ENCODE measurements at regions not wholly inside any gene's neighbourhood (a gene's known extent, or its start where the extent isn't known, plus 50 kb on each side); places are given as distances from the start of the nearest gene placed in this dataset.

DNA sequence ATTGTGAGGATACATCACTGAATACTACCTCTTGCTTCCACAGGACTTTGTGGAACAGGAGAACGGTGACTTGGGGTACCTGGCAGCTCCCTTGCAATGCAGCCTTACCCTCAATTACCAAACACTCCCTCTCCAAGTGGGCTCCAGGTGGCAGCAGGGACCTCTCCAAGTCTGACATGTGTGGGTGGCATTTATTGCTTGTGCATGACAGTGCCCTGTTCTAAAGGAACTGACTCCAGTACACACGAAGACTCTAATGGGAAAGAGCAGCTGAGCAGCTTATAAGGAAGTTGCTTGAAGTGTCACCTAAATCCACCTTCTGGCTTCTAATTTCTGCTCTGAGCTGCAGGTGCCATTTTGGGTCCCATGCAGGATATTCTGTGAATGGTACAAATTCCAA lies 174.1 kb upstream of the SLCO3A1 start:
- no peaks in the 10 kb centered on the region for H3K9me2 ChIP-seq (replicated peaks; ENCODE audit: insufficient read depth, low read length)
- no peaks in the 10 kb centered on the region for H3K79me2 ChIP-seq (ENCODE audit: insufficient read depth, low read length)
- no peaks in the 10 kb centered on the region for H3F3A ChIP-seq (ENCODE audit: insufficient read depth)
- 0 out of 2 replicates have a peak, but pooled peaks cover 4% of the 10 kb centered on the region for H3K9me3 ChIP-seq (ENCODE audit: insufficient read depth, low read length)
- H3K36me3 ChIP-seq (ENCODE audit: low read length), result no peaks in the 10 kb centered on the region
- H3K27me3 ChIP-seq (ENCODE audit: low read length), result no peaks in the 10 kb centered on the region
- TF ChIP-seq, protein P1, sequence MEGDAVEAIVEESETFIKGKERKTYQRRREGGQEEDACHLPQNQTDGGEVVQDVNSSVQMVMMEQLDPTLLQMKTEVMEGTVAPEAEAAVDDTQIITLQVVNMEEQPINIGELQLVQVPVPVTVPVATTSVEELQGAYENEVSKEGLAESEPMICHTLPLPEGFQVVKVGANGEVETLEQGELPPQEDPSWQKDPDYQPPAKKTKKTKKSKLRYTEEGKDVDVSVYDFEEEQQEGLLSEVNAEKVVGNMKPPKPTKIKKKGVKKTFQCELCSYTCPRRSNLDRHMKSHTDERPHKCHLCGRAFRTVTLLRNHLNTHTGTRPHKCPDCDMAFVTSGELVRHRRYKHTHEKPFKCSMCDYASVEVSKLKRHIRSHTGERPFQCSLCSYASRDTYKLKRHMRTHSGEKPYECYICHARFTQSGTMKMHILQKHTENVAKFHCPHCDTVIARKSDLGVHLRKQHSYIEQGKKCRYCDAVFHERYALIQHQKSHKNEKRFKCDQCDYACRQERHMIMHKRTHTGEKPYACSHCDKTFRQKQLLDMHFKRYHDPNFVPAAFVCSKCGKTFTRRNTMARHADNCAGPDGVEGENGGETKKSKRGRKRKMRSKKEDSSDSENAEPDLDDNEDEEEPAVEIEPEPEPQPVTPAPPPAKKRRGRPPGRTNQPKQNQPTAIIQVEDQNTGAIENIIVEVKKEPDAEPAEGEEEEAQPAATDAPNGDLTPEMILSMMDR (IDR thresholded peaks at IDR 0.05; ENCODE audit: insufficient read depth, low read length, poor library complexity, severe bottlenecking), result no peak
- no peak for TF ChIP-seq EZH2phosphoT487 (conservative IDR thresholded peaks at IDR 0.05; ENCODE audit: low read length)
- H4K20me1 ChIP-seq (ENCODE audit: low read depth, low read length), result no peaks in the 10 kb centered on the region
- H3K27ac ChIP-seq (ENCODE audit: low read depth, low read length), result no peak overlapping the region
- no peak overlapping the region for H2AFZ ChIP-seq (ENCODE audit: low read depth, low read length, severe bottlenecking)
- H3K4me3 ChIP-seq (ENCODE audit: insufficient read depth, low read length, poor library complexity, severe bottlenecking), result no peak overlapping the region
- no peak overlapping the region for H3K9ac ChIP-seq (ENCODE audit: low read length)
- H3K4me2 ChIP-seq (ENCODE audit: low read depth, low read length, poor library complexity, severe bottlenecking), result no peak overlapping the region

DNA sequence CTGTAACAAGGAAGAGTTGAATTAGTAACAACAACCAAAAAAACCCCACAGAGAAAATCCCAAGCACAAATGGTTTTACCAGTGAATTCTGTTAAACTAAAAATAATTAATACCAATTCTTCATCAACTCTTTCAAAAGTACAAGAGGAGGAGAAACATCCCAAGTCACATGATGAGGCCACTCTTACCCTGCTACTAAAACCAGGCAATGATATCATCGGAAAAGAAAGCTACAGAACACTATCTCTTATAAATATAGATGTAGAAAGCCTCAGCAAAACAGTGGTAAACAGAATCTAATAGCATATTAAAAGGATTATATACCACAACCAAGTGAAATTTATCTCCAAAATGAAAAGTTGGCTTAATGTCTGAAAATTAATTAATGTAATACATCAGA lies 168.1 kb upstream of the SLCO3A1 start:
- no peak overlapping the region for H2AFZ ChIP-seq (ENCODE audit: low read depth, low read length, severe bottlenecking)
- H3K4me3 ChIP-seq (ENCODE audit: insufficient read depth, low read length, poor library complexity, severe bottlenecking), result no peak overlapping the region
- TF ChIP-seq, protein P1 (IDR thresholded peaks at IDR 0.05; ENCODE audit: insufficient read depth, low read length, poor library complexity, severe bottlenecking), result no peak
- TF ChIP-seq EZH2phosphoT487 (conservative IDR thresholded peaks at IDR 0.05; ENCODE audit: low read length), result no peak
- H3K36me3 ChIP-seq (ENCODE audit: low read length), result no peaks in the 10 kb centered on the region
- H3F3A ChIP-seq (ENCODE audit: insufficient read depth), result no peaks in the 10 kb centered on the region
- H3K9me3 ChIP-seq (ENCODE audit: insufficient read depth, low read length), result no peaks in the 10 kb centered on the region
- no peak overlapping the region for H3K9ac ChIP-seq (ENCODE audit: low read length)
- H3K27ac ChIP-seq (ENCODE audit: low read depth, low read length), result no peak overlapping the region
- no peaks in the 10 kb centered on the region for H3K79me2 ChIP-seq (ENCODE audit: insufficient read depth, low read length)
- no peaks in the 10 kb centered on the region for H3K9me2 ChIP-seq (replicated peaks; ENCODE audit: insufficient read depth, low read length)
- H3K27me3 ChIP-seq (ENCODE audit: low read length), result no peaks in the 10 kb centered on the region
- H4K20me1 ChIP-seq (ENCODE audit: low read depth, low read length), result no peaks in the 10 kb centered on the region
- H3K4me2 ChIP-seq (ENCODE audit: low read depth, low read length, poor library complexity, severe bottlenecking), result no peak overlapping the region

DNA sequence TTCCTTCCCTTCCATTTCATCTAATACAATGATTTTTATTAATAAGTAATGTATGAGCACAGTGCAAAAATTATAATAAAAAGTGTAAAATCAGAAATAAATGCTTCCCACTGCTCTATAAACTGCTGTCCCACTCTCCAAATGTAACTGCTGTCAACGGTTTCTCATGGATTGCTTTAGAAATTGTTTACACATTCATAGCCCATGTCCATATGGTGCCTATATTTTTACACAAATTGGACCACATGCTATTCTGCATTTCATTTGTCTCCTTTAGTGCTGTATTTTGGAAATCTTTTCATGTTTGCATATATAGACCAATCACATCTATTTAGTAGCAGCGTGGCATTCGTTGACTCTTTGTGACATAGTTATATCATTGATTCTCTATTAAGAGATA lies 164.7 kb upstream of the SLCO3A1 start:
- no peak overlapping the region for H3K27ac ChIP-seq (ENCODE audit: low read depth, low read length)
- H3K4me3 ChIP-seq (ENCODE audit: insufficient read depth, low read length, poor library complexity, severe bottlenecking), result no peak overlapping the region
- H4K20me1 ChIP-seq (ENCODE audit: low read depth, low read length), result no peaks in the 10 kb centered on the region
- H3K79me2 ChIP-seq (ENCODE audit: insufficient read depth, low read length), result no peaks in the 10 kb centered on the region
- no peaks in the 10 kb centered on the region for H3K36me3 ChIP-seq (ENCODE audit: low read length)
- no peak overlapping the region for H3K9ac ChIP-seq (ENCODE audit: low read length)
- no peaks in the 10 kb centered on the region for H3K9me3 ChIP-seq (ENCODE audit: insufficient read depth, low read length)
- no peak overlapping the region for H2AFZ ChIP-seq (ENCODE audit: low read depth, low read length, severe bottlenecking)
- H3K4me2 ChIP-seq (ENCODE audit: low read depth, low read length, poor library complexity, severe bottlenecking), result no peak overlapping the region
- H3K9me2 ChIP-seq (replicated peaks; ENCODE audit: insufficient read depth, low read length), result no peaks in the 10 kb centered on the region
- H3F3A ChIP-seq (ENCODE audit: insufficient read depth), result no peaks in the 10 kb centered on the region
- no peaks in the 10 kb centered on the region for H3K27me3 ChIP-seq (ENCODE audit: low read length)
- TF ChIP-seq, protein P1 (IDR thresholded peaks at IDR 0.05; ENCODE audit: insufficient read depth, low read length, poor library complexity, severe bottlenecking), result no peak

DNA sequence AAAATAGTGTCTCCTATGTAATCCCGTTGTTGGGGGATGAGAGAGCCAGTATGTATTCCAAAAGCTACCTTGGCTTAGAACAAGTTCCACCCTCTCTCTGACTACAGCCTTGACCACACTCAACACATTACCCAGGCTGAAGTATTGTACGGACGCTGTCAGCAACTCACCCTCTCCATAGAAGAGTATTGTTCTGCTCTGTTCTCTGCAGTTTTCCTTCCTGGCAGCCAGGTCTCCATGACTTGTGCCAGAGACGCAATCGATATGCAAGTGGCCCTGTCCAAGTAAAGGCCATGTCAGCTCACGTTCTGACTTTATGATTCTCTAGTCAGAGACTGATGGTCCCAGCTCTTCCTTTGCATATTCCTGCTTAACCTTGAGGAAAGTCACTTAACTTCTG lies 164.1 kb upstream of the SLCO3A1 start:
- Histone ChIP-seq H2AFZ (ENCODE audit: low read depth, low read length, severe bottlenecking) (no peak overlapping the region), H3K9me2 (replicated peaks; ENCODE audit: insufficient read depth, low read length) (no peaks in the 10 kb centered on the region), H3K36me3 (ENCODE audit: low read length) (no peaks in the 10 kb centered on the region), H3K27me3 (ENCODE audit: low read length) (no peaks in the 10 kb centered on the region), H4K20me1 (ENCODE audit: low read depth, low read length) (no peaks in the 10 kb centered on the region), H3K79me2 (ENCODE audit: insufficient read depth, low read length) (no peaks in the 10 kb centered on the region), H3F3A (ENCODE audit: insufficient read depth) (no peaks in the 10 kb centered on the region), H3K27ac (ENCODE audit: low read depth, low read length) (no peak overlapping the region), H3K9ac (ENCODE audit: low read length) (no peak overlapping the region), H3K4me3 (ENCODE audit: insufficient read depth, low read length, poor library complexity, severe bottlenecking) (no peak overlapping the region), H3K9me3 (ENCODE audit: insufficient read depth, low read length) (no peaks in the 10 kb centered on the region), H3K4me2 (ENCODE audit: low read depth, low read length, poor library complexity, severe bottlenecking) (no peak overlapping the region)
- no peak for TF ChIP-seq EZH2phosphoT487 (conservative IDR thresholded peaks at IDR 0.05; ENCODE audit: low read length)
- TF ChIP-seq, protein P1 (IDR thresholded peaks at IDR 0.05; ENCODE audit: insufficient read depth, low read length, poor library complexity, severe bottlenecking), result no peak

Measured in SU-DHL-6 (cell line).